Astrocyte (in vitro differentiated cells and primary cell): ENCODE measurements at regions not wholly inside any gene's neighbourhood (a gene's known extent, or its start where the extent isn't known, plus 50 kb on each side); places are given as distances from the start of the nearest gene placed in this dataset.

Experiments used
- DNase-seq: peaks from one replicate; pipeline ENCODE4 v3.0.0-alpha.2; 2010; ENCODE audit warnings: low read depth
- FAIRE-seq: peaks from 2 replicates; lab custom pipeline; 2011; peaks lifted over from hg19 to GRCh38; lab: Jason Lieb, UNC
- H2AFZ ChIP-seq: 2 replicates; pipeline ENCODE4 v1.6.0; 2012; ENCODE audit warnings: low read depth, low read length, inconsistent platforms
- H3K27ac ChIP-seq: 2 replicates; pipeline ENCODE4 v1.5.1; 2011; ENCODE audit warnings: low read depth, low read length, inconsistent platforms
- H3K27me3 ChIP-seq: 2 replicates; pipeline ENCODE4 v1.6.0; 2011; ENCODE audit warnings: low read length, inconsistent platforms; ENCODE audit not compliant: insufficient read depth
- H3K36me3 ChIP-seq: 2 replicates; pipeline ENCODE4 v1.5.1; 2011; ENCODE audit warnings: low read length, inconsistent platforms; ENCODE audit not compliant: insufficient read depth
- H3K4me1 ChIP-seq: 2 replicates; pipeline ENCODE4 v1.5.1; 2011; ENCODE audit warnings: low read length, inconsistent platforms; ENCODE audit not compliant: insufficient read depth
- H3K4me2 ChIP-seq: 2 replicates; pipeline ENCODE4 v1.6.0; 2012; ENCODE audit warnings: low read length, inconsistent platforms
- H3K4me3 ChIP-seq: 2 replicates; pipeline ENCODE4 v1.5.1; 2011; ENCODE audit warnings: low read depth, mild to moderate bottlenecking, low read length, inconsistent platforms; ENCODE audit not compliant: insufficient read depth
- H3K79me2 ChIP-seq: 2 replicates; pipeline ENCODE4 v1.6.0; 2012; ENCODE audit warnings: mild to moderate bottlenecking, low read length, inconsistent platforms; ENCODE audit not compliant: insufficient read depth
- H3K9ac ChIP-seq: 2 replicates; pipeline ENCODE4 v1.6.0; 2012; ENCODE audit warnings: mild to moderate bottlenecking, low read length, inconsistent platforms
- H3K9me3 ChIP-seq: 2 replicates; pipeline ENCODE4 v1.5.1; 2012; ENCODE audit warnings: low read depth, mild to moderate bottlenecking, low read length, inconsistent platforms; ENCODE audit not compliant: insufficient read depth
- H4K20me1 ChIP-seq: 2 replicates; pipeline ENCODE4 v1.6.0; 2012; ENCODE audit warnings: low read length, inconsistent platforms; ENCODE audit not compliant: insufficient read depth
- H3K27ac Mint-ChIP-seq: one replicate; pipeline ENCODE4 v1.8.0; 2021; ENCODE audit warnings: mild to moderate bottlenecking, mixed read lengths; ENCODE audit not compliant: unreplicated experiment
- H3K27me3 Mint-ChIP-seq: one replicate; pipeline ENCODE4 v1.8.0; 2021; ENCODE audit warnings: low read depth, mixed read lengths; ENCODE audit not compliant: unreplicated experiment
- H3K36me3 Mint-ChIP-seq: one replicate; pipeline ENCODE4 v1.8.0; 2021; ENCODE audit warnings: low read depth, mixed read lengths; ENCODE audit not compliant: unreplicated experiment
- H3K4me1 Mint-ChIP-seq: one replicate; pipeline ENCODE4 v1.8.0; 2021; ENCODE audit warnings: low read depth, mixed read lengths; ENCODE audit not compliant: unreplicated experiment
- H3K4me3 Mint-ChIP-seq: one replicate; pipeline ENCODE4 v1.8.0; 2021; ENCODE audit warnings: mild to moderate bottlenecking, moderate library complexity, mixed read lengths; ENCODE audit not compliant: unreplicated experiment
- H3K9me3 Mint-ChIP-seq: one replicate; pipeline ENCODE4 v1.8.0; 2021; ENCODE audit warnings: mild to moderate bottlenecking, mixed read lengths; ENCODE audit not compliant: unreplicated experiment
- CTCF ChIP-seq: IDR thresholded peaks from 2 replicates; pipeline ENCODE4 v1.5.1; 2011; ENCODE audit warnings: low read depth, mild to moderate bottlenecking, inconsistent platforms, low read length, moderate library complexity; ENCODE audit not compliant: insufficient read depth
- EZH2 ChIP-seq: IDR thresholded peaks from 2 replicates; pipeline ENCODE4 v1.6.1; 2012; ENCODE audit warnings: mild to moderate bottlenecking, low read length, inconsistent platforms; ENCODE audit not compliant: insufficient read depth

- H3K9ac ChIP-seq, result no peak overlapping the region
- H3K36me3 ChIP-seq, result no peaks in the 10 kb centered on the region
- Mint-ChIP-seq H3K4me1 (no peaks in the 10 kb centered on the region), H3K9me3 (no peaks in the 10 kb centered on the region), H3K27ac (no peak overlapping the region), H3K36me3 (no peaks in the 10 kb centered on the region), H3K4me3 (no peak overlapping the region), H3K27me3 (no peaks in the 10 kb centered on the region)
- no peaks in the 10 kb centered on the region for H4K20me1 ChIP-seq
- no peaks in the 10 kb centered on the region for H3K27me3 ChIP-seq
- no peak overlapping the region for H2AFZ ChIP-seq
- FAIRE-seq (no peak), DNase-seq (no peak)
- H3K79me2 ChIP-seq, result no peaks in the 10 kb centered on the region
- no peak for TF ChIP-seq CTCF
- TF ChIP-seq EZH2, result no peak
- H3K27ac ChIP-seq, result no peak overlapping the region
- H3K9me3 ChIP-seq, result no peaks in the 10 kb centered on the region
- no peak overlapping the region for H3K4me3 ChIP-seq
- no peaks in the 10 kb centered on the region for H3K4me1 ChIP-seq
- no peak overlapping the region for H3K4me2 ChIP-seq
Observed at GRCh38 chr7:88686468-88687229, 72.9 kb upstream of the ZNF804B start.

GRCh38 chr7:88681682-88682081 lies 77.8 kb upstream of the ZNF804B start:
- Histone ChIP-seq H3K27ac (no peak overlapping the region), H3K4me1 (no peaks in the 10 kb centered on the region), H3K79me2 (no peaks in the 10 kb centered on the region), H3K9ac (no peak overlapping the region), H2AFZ (no peak overlapping the region), H3K9me3 (no peaks in the 10 kb centered on the region), H3K36me3 (no peaks in the 10 kb centered on the region), H3K4me3 (no peak overlapping the region), H3K4me2 (no peak overlapping the region), H3K27me3 (no peaks in the 10 kb centered on the region), H4K20me1 (no peaks in the 10 kb centered on the region)
- FAIRE-seq (no peak), DNase-seq (no peak)
- Mint-ChIP-seq H3K4me1 (no peaks in the 10 kb centered on the region), H3K27ac (no peak overlapping the region), H3K27me3 (no peaks in the 10 kb centered on the region), H3K9me3 (no peaks in the 10 kb centered on the region), H3K4me3 (no peak overlapping the region), H3K36me3 (no peaks in the 10 kb centered on the region)
- TF ChIP-seq CTCF, result no peak
- TF ChIP-seq EZH2, result no peak

- Histone ChIP-seq H3K4me1 (no peaks in the 10 kb centered on the region), H3K79me2 (no peaks in the 10 kb centered on the region), H3K36me3 (no peaks in the 10 kb centered on the region), H3K4me2 (no peak overlapping the region), H4K20me1 (no peaks in the 10 kb centered on the region), H3K27me3 (no peaks in the 10 kb centered on the region), H3K9ac (no peak overlapping the region), H3K27ac (no peak overlapping the region), H3K9me3 (no peaks in the 10 kb centered on the region), H2AFZ (no peak overlapping the region), H3K4me3 (no peak overlapping the region)
- Mint-ChIP-seq H3K4me3 (no peak overlapping the region), H3K4me1 (peaks cover 5% of the 10 kb centered on the region), H3K9me3 (peaks cover 1% of the 10 kb centered on the region), H3K36me3 (no peaks in the 10 kb centered on the region), H3K27ac (no peak overlapping the region), H3K27me3 (no peaks in the 10 kb centered on the region)
- DNase-seq (no peak), FAIRE-seq (no peak)
- no peak for TF ChIP-seq EZH2
- no peak for TF ChIP-seq CTCF
Observed at GRCh38 chr7:88670536-88670935, 89.0 kb upstream of the ZNF804B start.
